ENCODE measurements at regions not wholly inside any gene's neighbourhood (a gene's known extent, or its start where the extent isn't known, plus 50 kb on each side); places are given as distances from the start of the nearest gene placed in this dataset.

DNA sequence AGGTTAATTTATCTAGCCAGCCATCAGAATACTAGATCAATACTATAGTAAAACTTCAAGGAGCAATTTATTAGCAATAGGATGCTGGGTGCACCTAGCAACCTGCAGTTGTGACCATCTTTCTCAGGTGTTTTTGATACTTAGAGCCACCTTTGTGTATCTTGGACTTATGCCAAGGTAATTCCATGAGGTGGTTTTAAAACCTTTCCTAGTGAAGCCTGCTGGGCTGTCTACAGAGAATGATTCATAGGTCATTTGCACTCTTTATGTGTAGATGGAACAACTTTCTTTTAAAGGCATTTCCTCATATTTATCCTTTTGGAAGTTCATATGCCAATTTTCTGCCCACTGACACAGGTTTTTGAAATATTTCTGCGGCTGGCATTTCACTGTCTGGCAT, 1030.1 kb upstream of the POU3F3 start:
- TF ChIP-seq CTCF (IDR thresholded peaks at IDR 0.05; ENCODE audit: low read depth, low read length) = no peak
- Histone ChIP-seq H3K9me3 (ENCODE audit: severe bottlenecking) (no peaks in the 10 kb centered on the region), H3K4me3 (ENCODE audit: low read depth, low read length) (no peak overlapping the region), H3K36me3 (no peaks in the 10 kb centered on the region), H3K27me3 (ENCODE audit: insufficient read depth, low read depth, severe bottlenecking) (peaks cover 25% of the 10 kb centered on the region), H3K27ac (no peak overlapping the region)
- DNase-seq = no peak

GRCh38 chr2:103847276-103847675, 1006.6 kb upstream of the POU3F3 start:
- DNase-seq = no peak
- Histone ChIP-seq H3K4me3 (ENCODE audit: low read depth, low read length) (no peak overlapping the region), H3K9me3 (ENCODE audit: severe bottlenecking) (no peaks in the 10 kb centered on the region), H3K27me3 (ENCODE audit: insufficient read depth, low read depth, severe bottlenecking) (peaks cover 37% of the 10 kb centered on the region), H3K27ac (no peak overlapping the region), H3K36me3 (no peaks in the 10 kb centered on the region)
- TF ChIP-seq CTCF (IDR thresholded peaks at IDR 0.05; ENCODE audit: low read depth, low read length) = no peak

GRCh38 chr2:103859238-103859637, 994.7 kb upstream of the POU3F3 start:
- Histone ChIP-seq H3K36me3 (no peaks in the 10 kb centered on the region), H3K4me3 (ENCODE audit: low read depth, low read length) (no peak overlapping the region), H3K27me3 (ENCODE audit: insufficient read depth, low read depth, severe bottlenecking) (peaks cover 25% of the 10 kb centered on the region)

GRCh38 chr2:103860016-103860415, 993.9 kb upstream of the POU3F3 start:
- Histone ChIP-seq H3K36me3 (no peaks in the 10 kb centered on the region), H3K27me3 (ENCODE audit: insufficient read depth, low read depth, severe bottlenecking) (peaks cover 23% of the 10 kb centered on the region), H3K4me3 (ENCODE audit: low read depth, low read length) (no peak overlapping the region), H3K27ac (no peak overlapping the region), H3K9me3 (ENCODE audit: severe bottlenecking) (no peaks in the 10 kb centered on the region)
- no peak for TF ChIP-seq CTCF (IDR thresholded peaks at IDR 0.05; ENCODE audit: low read depth, low read length)
- DNase-seq = no peak

More at GRCh38 chr2:103859238-103859637, 994.7 kb upstream of the POU3F3 start:
- TF ChIP-seq CTCF (IDR thresholded peaks at IDR 0.05; ENCODE audit: low read depth, low read length) = no peak
- no peak for DNase-seq
- Histone ChIP-seq H3K9me3 (ENCODE audit: severe bottlenecking) (no peaks in the 10 kb centered on the region), H3K27ac (no peak overlapping the region)

DNA sequence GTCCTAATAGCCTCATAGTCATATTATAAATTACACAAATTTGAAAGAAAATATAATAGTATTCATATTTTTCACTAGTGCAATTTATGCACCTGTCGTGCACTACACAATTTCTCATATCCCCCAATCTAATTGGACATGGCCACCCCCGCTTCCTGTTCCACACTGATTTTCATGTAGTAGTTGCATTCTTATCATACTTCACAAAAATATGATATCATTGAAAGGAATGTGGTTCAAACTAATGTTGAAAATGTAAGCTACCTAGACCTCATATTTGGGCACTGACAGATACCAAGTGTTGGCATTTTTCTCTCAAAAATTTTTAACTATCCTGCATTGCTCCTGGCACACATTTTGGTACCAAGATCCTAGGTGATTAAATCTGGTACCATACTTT, 985.5 kb upstream of the POU3F3 start:
- no peak overlapping the region for H3K4me3 ChIP-seq (ENCODE audit: low read depth, low read length)
- no peak overlapping the region for H3K27ac ChIP-seq
- no peaks in the 10 kb centered on the region for H3K36me3 ChIP-seq
- H3K27me3 ChIP-seq (ENCODE audit: insufficient read depth, low read depth, severe bottlenecking) = peaks cover 54% of the 10 kb centered on the region
- no peak for TF ChIP-seq CTCF (IDR thresholded peaks at IDR 0.05; ENCODE audit: low read depth, low read length)
- DNase-seq = no peak
- no peaks in the 10 kb centered on the region for H3K9me3 ChIP-seq (ENCODE audit: severe bottlenecking)

GRCh38 chr2:103873716-103874351, 980.1 kb upstream of the POU3F3 start:
- Histone ChIP-seq H3K36me3 (no peaks in the 10 kb centered on the region), H3K27me3 (ENCODE audit: insufficient read depth, low read depth, severe bottlenecking) (peaks cover 52% of the 10 kb centered on the region), H3K27ac (no peak overlapping the region), H3K4me3 (ENCODE audit: low read depth, low read length) (no peak overlapping the region), H3K9me3 (ENCODE audit: severe bottlenecking) (no peaks in the 10 kb centered on the region)
- no peak for TF ChIP-seq CTCF (IDR thresholded peaks at IDR 0.05; ENCODE audit: low read depth, low read length)
- DNase-seq = no peak
